CD4-positive, alpha-beta memory T cell (primary cell): ENCODE measurements at regions not wholly inside any gene's neighbourhood (a gene's known extent, or its start where the extent isn't known, plus 50 kb on each side); places are given as distances from the start of the nearest gene placed in this dataset.
A peak's percentile ranks its signal among the peaks of the same experiment; 100 is the strongest.

Source experiments
- CTCF ChIA-PET: fragments of 350-600 bp; sonication (Branson Sonifier 250); formaldehyde crosslinking; loops from one replicate; lab custom pipeline; 2021; ENCODE audit warnings: inconsistent platforms; ENCODE audit not compliant: partially characterized antibody; lab: Charles Lee
- POLR2A ChIA-PET: fragments of 350-600 bp; sonication (Branson Sonifier 250); formaldehyde crosslinking; loops from one replicate; lab custom pipeline; 2021; ENCODE audit not compliant: partially characterized antibody; lab: Charles Lee
- DNase-seq, 5 donors: peaks; one replicate each; pipeline versions ENCODE4 v3.0.0 to v3.0.0-alpha.2; 2020 to 2022; ENCODE audit warnings: mixed read lengths in 1 of 5
- H3K27ac ChIP-seq: one replicate; pipeline ENCODE4 v1.7.0; 2013; ENCODE audit warnings: low read depth, low read length
- H3K27me3 ChIP-seq: 2 replicates; pipeline ENCODE4 v1.7.0; 2013; ENCODE audit warnings: mild to moderate bottlenecking, low read length, moderate library complexity; ENCODE audit not compliant: insufficient read depth
- H3K36me3 ChIP-seq: 2 replicates; pipeline ENCODE4 v1.7.0; 2013; ENCODE audit warnings: mild to moderate bottlenecking, low read length, moderate library complexity; ENCODE audit not compliant: insufficient read depth
- H3K4me1 ChIP-seq: 2 replicates; pipeline ENCODE4 v1.7.0; 2013; ENCODE audit warnings: mild to moderate bottlenecking, low read length, moderate library complexity; ENCODE audit not compliant: insufficient read depth
- H3K4me3 ChIP-seq, 2 donors: one replicate each; pipeline ENCODE4 v1.7.0; 2013; ENCODE audit warnings: low read length in 2 of 2, mild to moderate bottlenecking in 1 of 2
- H3K9me3 ChIP-seq, 2 donors: one replicate each; pipeline ENCODE4 v1.7.0; 2013; ENCODE audit warnings: low read length in 2 of 2, control low read depth in 1 of 2; ENCODE audit not compliant: control insufficient read depth in 1 of 2
- H3K27ac Mint-ChIP-seq, 7 donors: one replicate each; pipeline ENCODE4 v1.8.0; 2020 to 2021; ENCODE audit warnings: mixed read lengths in 7 of 7, mild to moderate bottlenecking in 6 of 7, inconsistent platforms in 3 of 7, moderate library complexity in 3 of 7
- H3K27me3 Mint-ChIP-seq, 2 donors: one replicate each; pipeline ENCODE4 v1.8.0; 2020 to 2021; ENCODE audit warnings: mixed read lengths in 2 of 2
- H3K36me3 Mint-ChIP-seq, 2 donors: one replicate each; pipeline ENCODE4 v1.8.0; 2020 to 2021; ENCODE audit warnings: mixed read lengths in 2 of 2, inconsistent platforms in 1 of 2, mild to moderate bottlenecking in 1 of 2
- H3K4me1 Mint-ChIP-seq, 4 donors: one replicate each; pipeline ENCODE4 v1.8.0; 2020 to 2021; ENCODE audit warnings: mixed read lengths in 4 of 4, mild to moderate bottlenecking in 1 of 4
- H3K4me3 Mint-ChIP-seq, 8 donors: one replicate each; pipeline ENCODE4 v1.8.0; 2020 to 2021; ENCODE audit warnings: mixed read lengths in 8 of 8, mild to moderate bottlenecking in 7 of 8, moderate library complexity in 6 of 8, inconsistent platforms in 3 of 8
- H3K9me3 Mint-ChIP-seq, 8 donors: one replicate each; pipeline ENCODE4 v1.8.0; 2020 to 2021; ENCODE audit warnings: mixed read lengths in 8 of 8, mild to moderate bottlenecking in 5 of 8, inconsistent platforms in 3 of 8, moderate library complexity in 1 of 8
- intact Hi-C: fragments of 100-400 bp; cut with micrococcal nuclease; formaldehyde crosslinking; loops from one replicate; pipeline ENCODE4 v1.15.1; 2023

- H3K36me3 ChIP-seq = no peaks in the 10 kb centered on the region
- Mint-ChIP-seq H3K4me1 (no peaks in the 10 kb centered on the region), H3K9me3 (no peaks in the 10 kb centered on the region), H3K36me3 (no peaks in the 10 kb centered on the region), H3K4me3 (no peak overlapping the region), H3K27ac (no peak overlapping the region), H3K27me3 (peaks cover 5 to 8% of the 10 kb centered on the region in 2 donors)
- H3K4me1 ChIP-seq = no peaks in the 10 kb centered on the region
- no peaks in the 10 kb centered on the region for H3K27me3 ChIP-seq
- intact Hi-C loops = no loop called here
- H3K27ac ChIP-seq = no peak overlapping the region
- no peak for DNase-seq
- CTCF ChIA-PET = no interaction called here
- H3K4me3 ChIP-seq = no peak overlapping the region
- no peaks in the 10 kb centered on the region for H3K9me3 ChIP-seq
- POLR2A ChIA-PET = interaction anchor here (0.5 kb wide), 1 partner anchor 1484 kb away, joined by 3 read pairs; no protein-coding TSS in a partner anchor
Measured at GRCh38 chr15:93954985-93955571, 276.3 kb upstream of the MCTP2 start.

GRCh38 chr15:93948726-93949125 is 282.6 kb upstream of the MCTP2 start:
- Histone ChIP-seq H3K36me3 (no peaks in the 10 kb centered on the region), H3K4me3 (no peak overlapping the region), H3K27me3 (no peaks in the 10 kb centered on the region), H3K9me3 (no peaks in the 10 kb centered on the region), H3K4me1 (no peaks in the 10 kb centered on the region), H3K27ac (no peak overlapping the region)
- ChIA-PET POLR2A (no interaction called here), CTCF (no interaction called here)
- no peak for DNase-seq
- Mint-ChIP-seq H3K36me3 (no peaks in the 10 kb centered on the region), H3K4me1 (no peaks in the 10 kb centered on the region), H3K27me3 (peaks cover 3 to 8% of the 10 kb centered on the region in 2 donors), H3K9me3 (peaks cover 0 to 2% (median 0%) of the 10 kb centered on the region in 8 donors), H3K4me3 (no peak overlapping the region), H3K27ac (no peak overlapping the region)
- intact Hi-C loops = no loop called here

DNA sequence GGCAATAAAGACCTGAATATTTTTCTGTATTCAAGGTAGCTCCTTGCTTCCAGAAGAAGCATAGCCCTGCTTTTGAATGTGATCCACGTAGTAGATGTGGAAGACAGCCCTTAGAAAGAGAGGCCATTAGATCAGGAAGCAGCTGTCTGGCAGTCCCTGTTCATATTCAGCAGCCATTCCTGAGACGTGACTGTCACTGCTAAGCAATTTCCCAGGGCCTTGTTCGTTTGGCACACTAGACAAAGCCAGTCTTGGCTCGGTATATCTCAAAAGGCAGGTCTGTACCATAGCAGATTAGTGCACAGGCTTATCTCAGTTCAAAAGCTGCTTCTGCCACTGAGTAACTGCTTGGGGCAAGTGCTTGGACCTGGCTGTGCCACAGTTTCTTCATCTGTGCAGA is 287.8 kb upstream of the MCTP2 start:
- no peaks in the 10 kb centered on the region for H3K27me3 ChIP-seq
- H3K27ac Mint-ChIP-seq = no peak overlapping the region
- no peaks in the 10 kb centered on the region for H3K9me3 ChIP-seq
- H3K27me3 Mint-ChIP-seq = peaks cover 0 to 5% of the 10 kb centered on the region in 2 donors
- H3K4me1 Mint-ChIP-seq = no peaks in the 10 kb centered on the region
- H3K9me3 Mint-ChIP-seq = peaks cover 0 to 3% (median 0%) of the 10 kb centered on the region in 8 donors
- ChIA-PET POLR2A (no interaction called here), CTCF (no interaction called here)
- DNase-seq = no peak
- H3K36me3 ChIP-seq = no peaks in the 10 kb centered on the region
- H3K4me1 ChIP-seq = no peaks in the 10 kb centered on the region
- intact Hi-C loops = no loop called here
- no peak overlapping the region for H3K4me3 Mint-ChIP-seq
- H3K27ac ChIP-seq = no peak overlapping the region
- H3K4me3 ChIP-seq = no peak overlapping the region
- H3K36me3 Mint-ChIP-seq = no peaks in the 10 kb centered on the region

- ChIA-PET POLR2A (no interaction called here), CTCF (interaction anchor here (0.8 kb wide), 1 partner anchor 60 kb away, joined by 3 read pairs; no protein-coding TSS in a partner anchor)
Measured at GRCh38 chr15:93942269-93942694, 289.1 kb upstream of the MCTP2 start.

DNA sequence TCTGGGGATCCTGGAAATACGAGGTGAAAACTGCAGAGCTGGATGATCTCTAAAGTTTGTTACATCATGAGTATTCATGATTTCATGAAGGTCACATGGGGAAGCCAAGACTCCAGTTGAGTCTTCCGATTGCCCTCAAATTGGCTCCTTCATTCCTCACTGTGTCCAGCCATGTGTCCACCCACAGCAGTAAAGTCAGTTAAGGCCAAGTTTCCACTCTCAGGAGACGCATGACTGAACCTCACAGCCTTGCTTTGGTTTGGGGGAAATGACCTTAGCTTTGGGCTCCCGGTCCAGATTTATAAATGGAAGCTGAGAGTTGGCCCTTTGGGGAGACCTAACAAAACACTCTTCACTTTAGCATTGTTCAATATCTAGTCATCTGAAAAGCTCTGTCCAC is 289.7 kb upstream of the MCTP2 start:
- no peak overlapping the region for H3K4me3 ChIP-seq
- Mint-ChIP-seq H3K4me3 (no peak overlapping the region), H3K9me3 (peaks cover 0 to 3% (median 0%) of the 10 kb centered on the region in 8 donors), H3K4me1 (no peaks in the 10 kb centered on the region), H3K27me3 (peaks cover 0 to 7% of the 10 kb centered on the region in 2 donors), H3K36me3 (no peaks in the 10 kb centered on the region), H3K27ac (no peak overlapping the region)
- H3K27ac ChIP-seq = no peak overlapping the region
- CTCF ChIA-PET = interaction anchor here (0.8 kb wide), 1 partner anchor 59 kb away, joined by 3 read pairs; no protein-coding TSS in a partner anchor
- intact Hi-C loops = no loop called here
- no peaks in the 10 kb centered on the region for H3K27me3 ChIP-seq
- H3K36me3 ChIP-seq = no peaks in the 10 kb centered on the region
- POLR2A ChIA-PET = no interaction called here
- no peaks in the 10 kb centered on the region for H3K4me1 ChIP-seq
- no peak for DNase-seq
- no peaks in the 10 kb centered on the region for H3K9me3 ChIP-seq

More at GRCh38 chr15:93942269-93942694, 289.1 kb upstream of the MCTP2 start:
- no peak overlapping the region for H3K27ac Mint-ChIP-seq
- no peak overlapping the region for H3K4me3 Mint-ChIP-seq
- Histone ChIP-seq H3K27me3 (no peaks in the 10 kb centered on the region), H3K9me3 (no peaks in the 10 kb centered on the region), H3K36me3 (no peaks in the 10 kb centered on the region), H3K4me1 (no peaks in the 10 kb centered on the region), H3K27ac (no peak overlapping the region), H3K4me3 (no peak overlapping the region)
- intact Hi-C loops = no loop called here
- H3K36me3 Mint-ChIP-seq = no peaks in the 10 kb centered on the region
- H3K9me3 Mint-ChIP-seq = peaks cover 0 to 3% (median 0%) of the 10 kb centered on the region in 8 donors
- no peaks in the 10 kb centered on the region for H3K4me1 Mint-ChIP-seq
- no peak for DNase-seq
- peaks cover 0 to 5% of the 10 kb centered on the region in 2 donors for H3K27me3 Mint-ChIP-seq

- ChIA-PET POLR2A (no interaction called here), CTCF (no interaction called here)
- Mint-ChIP-seq H3K36me3 (no peaks in the 10 kb centered on the region), H3K27me3 (peaks cover 2 to 8% of the 10 kb centered on the region in 2 donors), H3K27ac (no peak overlapping the region), H3K4me1 (no peaks in the 10 kb centered on the region), H3K9me3 (peaks cover 0 to 3% (median 0%) of the 10 kb centered on the region in 8 donors), H3K4me3 (no peak overlapping the region)
- Histone ChIP-seq H3K4me1 (no peaks in the 10 kb centered on the region), H3K9me3 (no peaks in the 10 kb centered on the region), H3K4me3 (no peak overlapping the region), H3K36me3 (no peaks in the 10 kb centered on the region), H3K27me3 (no peaks in the 10 kb centered on the region), H3K27ac (no peak overlapping the region)
- intact Hi-C loops = no loop called here
- DNase-seq = no peak
Measured at GRCh38 chr15:93940226-93940625, 291.1 kb upstream of the MCTP2 start.

- ChIA-PET CTCF (no interaction called here), POLR2A (no interaction called here)
- Mint-ChIP-seq H3K4me3 (peak overlapping the region in 4 of 8 donors; percentile 10 to 39 (median 13)), H3K27ac (no peak overlapping the region), H3K9me3 (peaks cover 0 to 2% (median 0%) of the 10 kb centered on the region in 8 donors), H3K36me3 (no peaks in the 10 kb centered on the region), H3K27me3 (peaks cover 2 to 7% of the 10 kb centered on the region in 2 donors), H3K4me1 (peaks cover 0 to 6% (median 4%) of the 10 kb centered on the region in 4 donors)
- DNase-seq = no peak
- Histone ChIP-seq H3K4me1 (no peaks in the 10 kb centered on the region), H3K9me3 (no peaks in the 10 kb centered on the region), H3K27me3 (no peaks in the 10 kb centered on the region), H3K4me3 (no peak overlapping the region), H3K27ac (no peak overlapping the region), H3K36me3 (no peaks in the 10 kb centered on the region)
- intact Hi-C loops = no loop called here
Measured at GRCh38 chr15:93932164-93932776, 299.1 kb upstream of the MCTP2 start.
